H1 (cell line): ENCODE measurements at regions not wholly inside any gene's neighbourhood (a gene's known extent, or its start where the extent isn't known, plus 50 kb on each side); places are given as distances from the start of the nearest gene placed in this dataset.

Source experiments
- CBX5 ChIP-seq: fragments of 300-800, 300-1000 bp; sonication (generic); IDR thresholded peaks from 2 replicates; pipeline ENCODE4 v1.7.1; 2016; ENCODE audit warnings: antibody characterized with exemption, low read length, low read depth
- POLR2A ChIP-seq, 2 experiments: IDR thresholded peaks; 1 replicate in 1 of 2; 2 replicates in 1 of 2; pipeline ENCODE4 v1.6.1; 2011; ENCODE audit warnings: low read depth in 2 of 2, low read length in 2 of 2, mild to moderate bottlenecking in 2 of 2; ENCODE audit errors: control extremely low read depth in 1 of 2
- RXRA ChIP-seq: IDR thresholded peaks from 2 replicates; pipeline ENCODE4 v1.6.1; 2011; ENCODE audit warnings: low read depth, mild to moderate bottlenecking, low read length, moderate library complexity; ENCODE audit not compliant: insufficient read depth
- SP1 ChIP-seq: IDR thresholded peaks from 2 replicates; pipeline ENCODE4 v1.6.1; 2011; ENCODE audit warnings: low read depth, low read length
- ZNF274 ChIP-seq: IDR thresholded peaks from 2 replicates; pipeline ENCODE4 v1.7.0; 2012; ENCODE audit warnings: low read length, borderline replicate concordance; ENCODE audit errors: extremely low read depth
- TF ChIP-seq, protein P1 (sequence below): IDR thresholded peaks from 2 replicates; pipeline ENCODE4 v1.6.1; 2012; ENCODE audit warnings: inconsistent platforms

DNA sequence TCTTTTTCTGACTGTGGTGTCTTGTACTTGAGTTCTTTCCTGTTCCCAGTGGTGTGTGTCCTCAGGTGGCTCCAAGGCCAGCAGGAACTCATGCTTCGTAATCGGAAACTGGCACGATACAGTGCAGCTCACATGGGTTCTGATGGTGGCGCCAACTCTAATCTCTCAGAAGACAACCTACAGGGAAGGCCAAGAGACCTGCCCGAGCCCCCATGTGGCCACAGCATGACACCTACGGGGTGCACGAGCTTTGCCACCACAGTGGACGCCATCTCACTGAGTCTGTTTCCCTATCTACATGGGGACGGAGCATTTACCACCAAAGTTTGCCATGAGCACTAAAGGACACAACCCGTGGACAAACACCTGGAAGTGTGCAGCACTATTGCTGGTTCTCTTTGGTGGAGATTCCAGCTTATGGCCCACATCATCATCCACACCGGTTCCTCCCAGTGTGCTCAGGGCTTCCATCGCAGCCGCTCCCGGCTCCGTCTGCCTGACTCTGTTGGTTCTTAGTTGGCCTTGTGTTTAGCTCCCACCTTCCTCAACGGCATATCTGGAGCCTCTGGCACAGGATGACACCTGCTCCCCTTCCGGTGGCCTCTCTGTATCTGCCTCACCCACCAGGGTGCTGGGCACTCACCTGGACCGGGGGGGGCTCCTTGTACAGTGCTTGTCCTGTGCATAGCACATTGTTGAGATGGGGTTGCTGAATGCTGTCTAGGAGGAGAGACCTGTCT, 586.6 kb upstream of the MKI67 start (continued):
- no peak for TF ChIP-seq CBX5
- TF ChIP-seq ZNF274 = no peak
- TF ChIP-seq SP1 = no peak
- TF ChIP-seq, protein P1, sequence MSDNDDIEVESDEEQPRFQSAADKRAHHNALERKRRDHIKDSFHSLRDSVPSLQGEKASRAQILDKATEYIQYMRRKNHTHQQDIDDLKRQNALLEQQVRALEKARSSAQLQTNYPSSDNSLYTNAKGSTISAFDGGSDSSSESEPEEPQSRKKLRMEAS = no peak
- no peak for TF ChIP-seq POLR2A (IDR thresholded peaks at IDR 0.05; ENCODE audit: control extremely low read depth in 1 of 2, low read depth in 2 of 2, low read length in 2 of 2)
- TF ChIP-seq RXRA = no peak
